ENCODE measurements at regions not wholly inside any gene's neighbourhood (a gene's known extent, or its start where the extent isn't known, plus 50 kb on each side); places are given as distances from the start of the nearest gene placed in this dataset.
"Not testable (repeated sequence)": the region's sequence is repeated elsewhere in the genome, so short reads cannot be mapped to it uniquely, and the experiment has no call there.

- no peak for DNase-seq (ENCODE audit: extremely low read depth, low read depth)
- no peak for TF ChIP-seq CTCF (IDR thresholded peaks at IDR 0.05; ENCODE audit: low read depth, low read length, missing control alignments)
These were observed 71.0 kb upstream of the NANOS1 start for GRCh38 chr10:118958559-118958958.

GRCh38 chr10:118958984-118959925 lies 70.3 kb upstream of the NANOS1 start:
- DNase-seq (ENCODE audit: extremely low read depth, low read depth), result no peak
- H3K4me3 ChIP-seq (replicated peaks; ENCODE audit: low read depth, low read length), result no peak overlapping the region
- TF ChIP-seq CTCF (IDR thresholded peaks at IDR 0.05; ENCODE audit: low read depth, low read length, missing control alignments), result no peak

More at GRCh38 chr10:118958559-118958958, 71.0 kb upstream of the NANOS1 start:
- no peak overlapping the region for H3K4me3 ChIP-seq (replicated peaks; ENCODE audit: low read depth, low read length)

GRCh38 chr10:118960157-118961090 lies 69.1 kb upstream of the NANOS1 start:
- no peak for DNase-seq (ENCODE audit: extremely low read depth, low read depth)
- no peak overlapping the region for H3K4me3 ChIP-seq (replicated peaks; ENCODE audit: low read depth, low read length)
- no peak for TF ChIP-seq CTCF (IDR thresholded peaks at IDR 0.05; ENCODE audit: low read depth, low read length, missing control alignments)

- no peak overlapping the region for H3K4me3 ChIP-seq (replicated peaks; ENCODE audit: low read depth, low read length)
- TF ChIP-seq CTCF (IDR thresholded peaks at IDR 0.05; ENCODE audit: low read depth, low read length, missing control alignments), result no peak
- DNase-seq (ENCODE audit: extremely low read depth, low read depth), result no peak
These were observed 68.1 kb upstream of the NANOS1 start for GRCh38 chr10:118961436-118961835.

GRCh38 chr10:118962331-118962868 lies 67.1 kb upstream of the NANOS1 start:
- H3K4me3 ChIP-seq (replicated peaks; ENCODE audit: low read depth, low read length); DNase-seq (ENCODE audit: extremely low read depth, low read depth): not testable (repeated sequence)

- no peak for TF ChIP-seq CTCF (IDR thresholded peaks at IDR 0.05; ENCODE audit: low read depth, low read length, missing control alignments)
- no peak overlapping the region for H3K4me3 ChIP-seq (replicated peaks; ENCODE audit: low read depth, low read length)
- DNase-seq (ENCODE audit: extremely low read depth, low read depth), result no peak
These were observed 66.2 kb upstream of the NANOS1 start for GRCh38 chr10:118963341-118963740.

All from HFF-Myc (cell line).